ENCODE measurements at regions not wholly inside any gene's neighbourhood (a gene's known extent, or its start where the extent isn't known, plus 50 kb on each side); places are given as distances from the start of the nearest gene placed in this dataset.

DNA sequence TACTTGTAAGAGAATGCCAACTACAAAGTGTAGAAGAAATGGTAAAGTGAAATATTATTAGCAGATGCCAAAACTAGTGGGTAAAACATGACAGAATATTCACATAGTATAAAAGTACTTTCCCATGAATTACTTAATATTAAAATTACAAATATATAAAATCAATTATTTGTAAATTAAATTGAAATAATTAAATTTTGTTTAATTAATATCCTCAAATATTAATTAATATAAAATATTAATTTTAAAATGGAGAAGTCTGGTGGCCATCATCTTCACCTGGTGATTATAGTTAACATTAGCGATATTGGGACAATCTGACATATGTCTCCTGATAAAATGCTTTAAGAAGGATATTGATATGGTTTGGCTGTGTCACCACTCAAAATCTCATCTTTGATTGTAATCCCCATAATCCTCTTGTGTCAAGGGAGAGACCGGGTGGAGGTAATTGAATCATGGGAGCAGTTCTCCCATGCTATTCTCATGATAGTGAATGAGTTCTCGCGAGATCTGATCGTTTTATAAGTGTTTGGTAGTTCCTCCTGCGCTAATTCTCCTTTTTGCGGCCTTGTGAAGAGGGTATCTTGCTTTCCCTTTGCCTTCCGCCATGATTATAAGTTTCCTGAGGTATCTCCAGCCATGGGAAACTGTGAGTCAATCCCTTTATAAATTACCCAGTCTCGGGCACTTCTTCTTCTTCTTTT lies 55.0 kb upstream of the SGPP1 start:
- TF ChIP-seq, protein P1, sequence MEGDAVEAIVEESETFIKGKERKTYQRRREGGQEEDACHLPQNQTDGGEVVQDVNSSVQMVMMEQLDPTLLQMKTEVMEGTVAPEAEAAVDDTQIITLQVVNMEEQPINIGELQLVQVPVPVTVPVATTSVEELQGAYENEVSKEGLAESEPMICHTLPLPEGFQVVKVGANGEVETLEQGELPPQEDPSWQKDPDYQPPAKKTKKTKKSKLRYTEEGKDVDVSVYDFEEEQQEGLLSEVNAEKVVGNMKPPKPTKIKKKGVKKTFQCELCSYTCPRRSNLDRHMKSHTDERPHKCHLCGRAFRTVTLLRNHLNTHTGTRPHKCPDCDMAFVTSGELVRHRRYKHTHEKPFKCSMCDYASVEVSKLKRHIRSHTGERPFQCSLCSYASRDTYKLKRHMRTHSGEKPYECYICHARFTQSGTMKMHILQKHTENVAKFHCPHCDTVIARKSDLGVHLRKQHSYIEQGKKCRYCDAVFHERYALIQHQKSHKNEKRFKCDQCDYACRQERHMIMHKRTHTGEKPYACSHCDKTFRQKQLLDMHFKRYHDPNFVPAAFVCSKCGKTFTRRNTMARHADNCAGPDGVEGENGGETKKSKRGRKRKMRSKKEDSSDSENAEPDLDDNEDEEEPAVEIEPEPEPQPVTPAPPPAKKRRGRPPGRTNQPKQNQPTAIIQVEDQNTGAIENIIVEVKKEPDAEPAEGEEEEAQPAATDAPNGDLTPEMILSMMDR (conservative IDR thresholded peaks at IDR 0.05 in 1 of 2, IDR thresholded peaks at IDR 0.05 in 1 of 2; ENCODE audit: low read depth in 1 of 2, low read length in 2 of 2), result no peak
- no peak for TF ChIP-seq EZH2 (IDR thresholded peaks at IDR 0.05; ENCODE audit: low read length, missing control alignments)
